GM23338 (cell line): ENCODE measurements at regions not wholly inside any gene's neighbourhood (a gene's known extent, or its start where the extent isn't known, plus 50 kb on each side); places are given as distances from the start of the nearest gene placed in this dataset.

Experiments
- ATAC-seq: fragments of 200-7000 bp; cut with Tn5 transposase; 3 replicates; pipeline ENCODE4 v1.9.1; 2020
- DNase-seq: peaks from one replicate; pipeline ENCODE4 v3.0.0-alpha.2; 2015; ENCODE audit warnings: low spot score
- H2AFZ ChIP-seq: fragments of 200-600 bp; sonication (generic); 2 replicates; pipeline ENCODE4 v1.8.0; 2016; ENCODE audit warnings: antibody characterized with exemption, mild to moderate bottlenecking, moderate library complexity
- H3F3A ChIP-seq: fragments of 200-600 bp; sonication (generic); replicated peaks from 2 replicates; pipeline ENCODE4 v1.8.0; 2017; ENCODE audit warnings: antibody characterized with exemption, mixed run types, low read depth
- H3K27ac ChIP-seq: fragments of 200-600 bp; sonication (generic); 2 replicates; pipeline ENCODE4 v1.6.1; 2016; ENCODE audit warnings: low read depth
- H3K27me3 ChIP-seq: fragments of 200-600 bp; sonication (generic); 2 replicates; pipeline ENCODE4 v1.8.0; 2016; ENCODE audit warnings: mild to moderate bottlenecking, mixed run types, moderate library complexity; ENCODE audit not compliant: insufficient read depth
- H3K36me3 ChIP-seq: fragments of 200-600 bp; sonication (generic); 2 replicates; pipeline ENCODE4 v1.8.0; 2016; ENCODE audit warnings: mild to moderate bottlenecking; ENCODE audit not compliant: insufficient read depth
- H3K4me1 ChIP-seq: fragments of 200-600 bp; sonication (generic); 2 replicates; pipeline ENCODE4 v1.8.0; 2016; ENCODE audit warnings: mild to moderate bottlenecking, moderate library complexity; ENCODE audit not compliant: insufficient read depth
- H3K4me2 ChIP-seq: fragments of 200-600 bp; sonication (generic); 2 replicates; pipeline ENCODE4 v1.7.1; 2017; ENCODE audit warnings: mixed run types
- H3K4me3 ChIP-seq: fragments of 200-600 bp; sonication (generic); 2 replicates; pipeline ENCODE4 v1.6.1; 2016; ENCODE audit warnings: mixed run types
- H3K79me2 ChIP-seq: fragments of 200-600 bp; sonication (generic); replicated peaks from 2 replicates; pipeline ENCODE4 v1.8.0; 2017; ENCODE audit warnings: mild to moderate bottlenecking; ENCODE audit not compliant: insufficient read depth
- H3K9me2 ChIP-seq: fragments of 200-600 bp; sonication (generic); 2 replicates; pipeline ENCODE4 v1.8.0; 2017; ENCODE audit not compliant: insufficient read depth
- H4K20me1 ChIP-seq: fragments of 200-600 bp; sonication (generic); replicated peaks from 2 replicates; pipeline ENCODE4 v1.8.0; 2017; ENCODE audit warnings: mild to moderate bottlenecking; ENCODE audit not compliant: insufficient read depth
- H3K27ac Mint-ChIP-seq: 2 replicates; pipeline ENCODE4 v1.8.0; 2020; ENCODE audit warnings: inconsistent platforms, mild to moderate bottlenecking, moderate library complexity, mixed read lengths
- H3K27me3 Mint-ChIP-seq: 3 replicates; pipeline ENCODE4 v1.8.0; 2022; ENCODE audit warnings: low read depth, mild to moderate bottlenecking, moderate library complexity, mixed read lengths, inconsistent platforms; ENCODE audit not compliant: insufficient read depth, poor library complexity
- H3K36me3 Mint-ChIP-seq: 3 replicates; pipeline ENCODE4 v1.8.0; 2021; ENCODE audit warnings: low read depth, mild to moderate bottlenecking, inconsistent platforms, moderate library complexity, mixed read lengths
- H3K4me1 Mint-ChIP-seq: 3 replicates; pipeline ENCODE4 v1.8.0; 2020; ENCODE audit warnings: mild to moderate bottlenecking, inconsistent platforms, mixed read lengths
- H3K4me3 Mint-ChIP-seq: 3 replicates; pipeline ENCODE4 v1.8.0; 2021; ENCODE audit warnings: moderate library complexity, mild to moderate bottlenecking, inconsistent platforms, mixed read lengths
- H3K9me3 Mint-ChIP-seq: 3 replicates; pipeline ENCODE4 v1.8.0; 2020; ENCODE audit warnings: moderate library complexity, mild to moderate bottlenecking, inconsistent platforms, mixed read lengths
- EZH2 ChIP-seq: fragments of 200-600 bp; sonication (generic); IDR thresholded peaks from one replicate; pipeline ENCODE4 v1.8.0; 2017; ENCODE audit warnings: antibody characterized with exemption, mild to moderate bottlenecking, low read depth; ENCODE audit not compliant: unreplicated experiment
- NANOG ChIP-seq: IDR thresholded peaks from 2 replicates; pipeline ENCODE4 v1.6.1; 2016; ENCODE audit warnings: antibody characterized with exemption, borderline replicate concordance
- POLR2AphosphoS5 ChIP-seq: IDR thresholded peaks from 2 replicates; pipeline ENCODE4 v1.6.1; 2016; ENCODE audit warnings: antibody characterized with exemption, low read depth
- ZNF114 ChIP-seq: fragments of 250-450 bp; sonication (Bioruptor Pico); IDR thresholded peaks from 2 replicates; pipeline ENCODE4 v1.5.0; 2020; ENCODE audit warnings: mild to moderate bottlenecking, moderate library complexity
- TF ChIP-seq, protein P1 (sequence below), 2 experiments: fragments of 200-600 bp in 1 of 2; sonication (generic) in 1 of 2; conservative IDR thresholded peaks; 2 replicates each; pipeline versions ENCODE4 v1.5.1 to v1.6.1; 2016 to 2017; ENCODE audit warnings: antibody characterized with exemption in 2 of 2, low read depth in 2 of 2, mild to moderate bottlenecking in 2 of 2, moderate library complexity in 1 of 2
- TF ChIP-seq, protein P2 (sequence below): IDR thresholded peaks from one replicate; pipeline ENCODE4 v1.6.1; 2018; ENCODE audit warnings: antibody characterized with exemption; ENCODE audit not compliant: unreplicated experiment
- TF ChIP-seq, protein P3 (sequence below): IDR thresholded peaks from 2 replicates; pipeline ENCODE4 v1.6.1; 2016; ENCODE audit warnings: antibody characterized with exemption
- TF ChIP-seq, protein P4 (sequence below): fragments of 250-450 bp; sonication (Bioruptor Pico); IDR thresholded peaks from 2 replicates; pipeline ENCODE4 v1.5.0; 2020; ENCODE audit warnings: mild to moderate bottlenecking, moderate library complexity

DNA sequence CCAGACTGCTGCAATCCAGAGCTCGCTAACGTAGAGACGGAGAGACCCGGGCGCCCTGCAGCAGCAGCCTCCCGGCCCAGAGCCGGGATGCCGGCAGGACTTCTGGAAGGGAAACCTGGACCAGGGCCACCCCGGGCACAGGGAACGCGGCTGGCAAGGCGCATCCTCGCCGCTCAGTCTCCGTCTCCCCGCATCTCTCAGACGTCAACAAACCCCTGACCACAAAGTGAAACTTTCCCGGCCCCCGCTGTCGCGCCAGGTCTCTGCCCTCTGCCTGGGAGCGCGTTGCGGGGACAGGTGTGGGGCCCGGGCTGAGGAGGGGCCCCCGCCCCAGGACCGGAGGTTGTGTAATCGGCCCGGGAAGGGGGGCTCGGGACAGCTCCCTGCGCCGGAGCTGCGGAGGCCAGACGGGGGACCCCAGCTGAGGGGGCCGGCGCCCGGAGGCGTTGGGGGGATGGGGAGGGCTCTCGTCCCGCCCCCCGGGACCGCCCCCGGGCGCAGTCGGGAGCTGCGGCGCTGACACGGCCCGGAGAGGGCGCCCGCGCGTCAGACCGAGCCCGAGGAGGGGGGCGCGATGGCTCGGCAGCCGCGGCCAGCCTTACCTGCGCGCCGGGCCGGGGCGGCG is 116.6 kb upstream of the HIVEP3 start:
- TF ChIP-seq POLR2AphosphoS5 = no peak
- TF ChIP-seq EZH2 = no peak
- TF ChIP-seq, protein P1, sequence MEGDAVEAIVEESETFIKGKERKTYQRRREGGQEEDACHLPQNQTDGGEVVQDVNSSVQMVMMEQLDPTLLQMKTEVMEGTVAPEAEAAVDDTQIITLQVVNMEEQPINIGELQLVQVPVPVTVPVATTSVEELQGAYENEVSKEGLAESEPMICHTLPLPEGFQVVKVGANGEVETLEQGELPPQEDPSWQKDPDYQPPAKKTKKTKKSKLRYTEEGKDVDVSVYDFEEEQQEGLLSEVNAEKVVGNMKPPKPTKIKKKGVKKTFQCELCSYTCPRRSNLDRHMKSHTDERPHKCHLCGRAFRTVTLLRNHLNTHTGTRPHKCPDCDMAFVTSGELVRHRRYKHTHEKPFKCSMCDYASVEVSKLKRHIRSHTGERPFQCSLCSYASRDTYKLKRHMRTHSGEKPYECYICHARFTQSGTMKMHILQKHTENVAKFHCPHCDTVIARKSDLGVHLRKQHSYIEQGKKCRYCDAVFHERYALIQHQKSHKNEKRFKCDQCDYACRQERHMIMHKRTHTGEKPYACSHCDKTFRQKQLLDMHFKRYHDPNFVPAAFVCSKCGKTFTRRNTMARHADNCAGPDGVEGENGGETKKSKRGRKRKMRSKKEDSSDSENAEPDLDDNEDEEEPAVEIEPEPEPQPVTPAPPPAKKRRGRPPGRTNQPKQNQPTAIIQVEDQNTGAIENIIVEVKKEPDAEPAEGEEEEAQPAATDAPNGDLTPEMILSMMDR (conservative IDR thresholded peaks at IDR 0.05; ENCODE audit: low read depth in 2 of 2) = peak in 1 of 2 experiments; percentile 58; a peak in 2 of 4 replicates
- Mint-ChIP-seq H3K4me1 (peaks cover 9% of the 10 kb centered on the region), H3K9me3 (no peaks in the 10 kb centered on the region), H3K4me3 (peak overlapping the region; percentile 81), H3K27ac (no peak overlapping the region), H3K36me3 (no peaks in the 10 kb centered on the region; the same call in 2 of the 3 replicates), H3K27me3 (peaks cover 19% of the 10 kb centered on the region)
- H3K4me3 ChIP-seq = peak overlapping the region; percentile 90
- no peaks in the 10 kb centered on the region for H3K36me3 ChIP-seq
- H3K79me2 ChIP-seq = no peaks in the 10 kb centered on the region
- no peaks in the 10 kb centered on the region for H3F3A ChIP-seq
- peak overlapping the region; percentile 88 for H3K4me2 ChIP-seq
- ATAC-seq = peak; percentile 69
- peak overlapping the region; percentile 98 for H2AFZ ChIP-seq
- H3K27me3 ChIP-seq = peaks cover 26% of the 10 kb centered on the region
- no peaks in the 10 kb centered on the region for H3K9me2 ChIP-seq
- H3K27ac ChIP-seq = no peak overlapping the region
- no peaks in the 10 kb centered on the region for H4K20me1 ChIP-seq
- peaks cover 5% of the 10 kb centered on the region; the same call in 1 of the 2 replicates for H3K4me1 ChIP-seq
- peak; percentile 83 for DNase-seq

DNA sequence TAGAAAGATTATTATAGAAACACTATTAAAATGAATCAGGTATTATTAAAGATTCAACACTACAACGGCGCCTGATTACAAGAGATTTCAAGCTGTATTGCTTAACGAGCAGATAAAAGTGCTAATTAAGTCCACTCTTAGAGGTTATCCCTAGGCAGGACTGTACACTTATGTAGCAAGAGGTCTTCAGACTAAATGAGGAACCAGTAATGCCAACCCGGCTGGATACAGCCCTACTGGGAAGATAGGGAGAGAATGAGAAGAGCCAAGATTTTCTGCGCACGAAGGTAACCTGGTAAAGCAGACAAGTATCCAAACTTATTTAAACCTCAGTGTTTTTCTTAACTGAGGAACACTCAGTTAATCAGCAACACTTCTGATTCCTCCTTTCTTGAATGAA is 115.7 kb upstream of the HIVEP3 start:
- H3K9me3 Mint-ChIP-seq = no peaks in the 10 kb centered on the region
- peak overlapping the region; percentile 81 for H3K4me3 Mint-ChIP-seq
- Histone ChIP-seq H3F3A (no peaks in the 10 kb centered on the region), H4K20me1 (no peaks in the 10 kb centered on the region), H3K4me3 (peak overlapping the region; percentile 90), H3K4me1 (peaks cover 5% of the 10 kb centered on the region; the same call in 1 of the 2 replicates), H3K79me2 (no peaks in the 10 kb centered on the region), H2AFZ (peak overlapping the region; percentile 98), H3K9me2 (no peaks in the 10 kb centered on the region), H3K4me2 (peak overlapping the region; percentile 88), H3K27ac (no peak overlapping the region), H3K27me3 (peaks cover 26% of the 10 kb centered on the region), H3K36me3 (no peaks in the 10 kb centered on the region)
- ATAC-seq = no peak
- DNase-seq = no peak
- H3K4me1 Mint-ChIP-seq = peaks cover 9% of the 10 kb centered on the region
- peaks cover 19% of the 10 kb centered on the region for H3K27me3 Mint-ChIP-seq
- no peak overlapping the region for H3K27ac Mint-ChIP-seq
- H3K36me3 Mint-ChIP-seq = no peaks in the 10 kb centered on the region; the same call in 2 of the 3 replicates
- TF ChIP-seq, protein P2, sequence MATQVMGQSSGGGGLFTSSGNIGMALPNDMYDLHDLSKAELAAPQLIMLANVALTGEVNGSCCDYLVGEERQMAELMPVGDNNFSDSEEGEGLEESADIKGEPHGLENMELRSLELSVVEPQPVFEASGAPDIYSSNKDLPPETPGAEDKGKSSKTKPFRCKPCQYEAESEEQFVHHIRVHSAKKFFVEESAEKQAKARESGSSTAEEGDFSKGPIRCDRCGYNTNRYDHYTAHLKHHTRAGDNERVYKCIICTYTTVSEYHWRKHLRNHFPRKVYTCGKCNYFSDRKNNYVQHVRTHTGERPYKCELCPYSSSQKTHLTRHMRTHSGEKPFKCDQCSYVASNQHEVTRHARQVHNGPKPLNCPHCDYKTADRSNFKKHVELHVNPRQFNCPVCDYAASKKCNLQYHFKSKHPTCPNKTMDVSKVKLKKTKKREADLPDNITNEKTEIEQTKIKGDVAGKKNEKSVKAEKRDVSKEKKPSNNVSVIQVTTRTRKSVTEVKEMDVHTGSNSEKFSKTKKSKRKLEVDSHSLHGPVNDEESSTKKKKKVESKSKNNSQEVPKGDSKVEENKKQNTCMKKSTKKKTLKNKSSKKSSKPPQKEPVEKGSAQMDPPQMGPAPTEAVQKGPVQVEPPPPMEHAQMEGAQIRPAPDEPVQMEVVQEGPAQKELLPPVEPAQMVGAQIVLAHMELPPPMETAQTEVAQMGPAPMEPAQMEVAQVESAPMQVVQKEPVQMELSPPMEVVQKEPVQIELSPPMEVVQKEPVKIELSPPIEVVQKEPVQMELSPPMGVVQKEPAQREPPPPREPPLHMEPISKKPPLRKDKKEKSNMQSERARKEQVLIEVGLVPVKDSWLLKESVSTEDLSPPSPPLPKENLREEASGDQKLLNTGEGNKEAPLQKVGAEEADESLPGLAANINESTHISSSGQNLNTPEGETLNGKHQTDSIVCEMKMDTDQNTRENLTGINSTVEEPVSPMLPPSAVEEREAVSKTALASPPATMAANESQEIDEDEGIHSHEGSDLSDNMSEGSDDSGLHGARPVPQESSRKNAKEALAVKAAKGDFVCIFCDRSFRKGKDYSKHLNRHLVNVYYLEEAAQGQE = no peak
- TF ChIP-seq NANOG (no peak), ZNF114 (CRISPR knock-in tag) (no peak), EZH2 (no peak)
- TF ChIP-seq, protein P3, sequence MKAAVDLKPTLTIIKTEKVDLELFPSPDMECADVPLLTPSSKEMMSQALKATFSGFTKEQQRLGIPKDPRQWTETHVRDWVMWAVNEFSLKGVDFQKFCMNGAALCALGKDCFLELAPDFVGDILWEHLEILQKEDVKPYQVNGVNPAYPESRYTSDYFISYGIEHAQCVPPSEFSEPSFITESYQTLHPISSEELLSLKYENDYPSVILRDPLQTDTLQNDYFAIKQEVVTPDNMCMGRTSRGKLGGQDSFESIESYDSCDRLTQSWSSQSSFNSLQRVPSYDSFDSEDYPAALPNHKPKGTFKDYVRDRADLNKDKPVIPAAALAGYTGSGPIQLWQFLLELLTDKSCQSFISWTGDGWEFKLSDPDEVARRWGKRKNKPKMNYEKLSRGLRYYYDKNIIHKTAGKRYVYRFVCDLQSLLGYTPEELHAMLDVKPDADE = no peak
- TF ChIP-seq, protein P4, sequence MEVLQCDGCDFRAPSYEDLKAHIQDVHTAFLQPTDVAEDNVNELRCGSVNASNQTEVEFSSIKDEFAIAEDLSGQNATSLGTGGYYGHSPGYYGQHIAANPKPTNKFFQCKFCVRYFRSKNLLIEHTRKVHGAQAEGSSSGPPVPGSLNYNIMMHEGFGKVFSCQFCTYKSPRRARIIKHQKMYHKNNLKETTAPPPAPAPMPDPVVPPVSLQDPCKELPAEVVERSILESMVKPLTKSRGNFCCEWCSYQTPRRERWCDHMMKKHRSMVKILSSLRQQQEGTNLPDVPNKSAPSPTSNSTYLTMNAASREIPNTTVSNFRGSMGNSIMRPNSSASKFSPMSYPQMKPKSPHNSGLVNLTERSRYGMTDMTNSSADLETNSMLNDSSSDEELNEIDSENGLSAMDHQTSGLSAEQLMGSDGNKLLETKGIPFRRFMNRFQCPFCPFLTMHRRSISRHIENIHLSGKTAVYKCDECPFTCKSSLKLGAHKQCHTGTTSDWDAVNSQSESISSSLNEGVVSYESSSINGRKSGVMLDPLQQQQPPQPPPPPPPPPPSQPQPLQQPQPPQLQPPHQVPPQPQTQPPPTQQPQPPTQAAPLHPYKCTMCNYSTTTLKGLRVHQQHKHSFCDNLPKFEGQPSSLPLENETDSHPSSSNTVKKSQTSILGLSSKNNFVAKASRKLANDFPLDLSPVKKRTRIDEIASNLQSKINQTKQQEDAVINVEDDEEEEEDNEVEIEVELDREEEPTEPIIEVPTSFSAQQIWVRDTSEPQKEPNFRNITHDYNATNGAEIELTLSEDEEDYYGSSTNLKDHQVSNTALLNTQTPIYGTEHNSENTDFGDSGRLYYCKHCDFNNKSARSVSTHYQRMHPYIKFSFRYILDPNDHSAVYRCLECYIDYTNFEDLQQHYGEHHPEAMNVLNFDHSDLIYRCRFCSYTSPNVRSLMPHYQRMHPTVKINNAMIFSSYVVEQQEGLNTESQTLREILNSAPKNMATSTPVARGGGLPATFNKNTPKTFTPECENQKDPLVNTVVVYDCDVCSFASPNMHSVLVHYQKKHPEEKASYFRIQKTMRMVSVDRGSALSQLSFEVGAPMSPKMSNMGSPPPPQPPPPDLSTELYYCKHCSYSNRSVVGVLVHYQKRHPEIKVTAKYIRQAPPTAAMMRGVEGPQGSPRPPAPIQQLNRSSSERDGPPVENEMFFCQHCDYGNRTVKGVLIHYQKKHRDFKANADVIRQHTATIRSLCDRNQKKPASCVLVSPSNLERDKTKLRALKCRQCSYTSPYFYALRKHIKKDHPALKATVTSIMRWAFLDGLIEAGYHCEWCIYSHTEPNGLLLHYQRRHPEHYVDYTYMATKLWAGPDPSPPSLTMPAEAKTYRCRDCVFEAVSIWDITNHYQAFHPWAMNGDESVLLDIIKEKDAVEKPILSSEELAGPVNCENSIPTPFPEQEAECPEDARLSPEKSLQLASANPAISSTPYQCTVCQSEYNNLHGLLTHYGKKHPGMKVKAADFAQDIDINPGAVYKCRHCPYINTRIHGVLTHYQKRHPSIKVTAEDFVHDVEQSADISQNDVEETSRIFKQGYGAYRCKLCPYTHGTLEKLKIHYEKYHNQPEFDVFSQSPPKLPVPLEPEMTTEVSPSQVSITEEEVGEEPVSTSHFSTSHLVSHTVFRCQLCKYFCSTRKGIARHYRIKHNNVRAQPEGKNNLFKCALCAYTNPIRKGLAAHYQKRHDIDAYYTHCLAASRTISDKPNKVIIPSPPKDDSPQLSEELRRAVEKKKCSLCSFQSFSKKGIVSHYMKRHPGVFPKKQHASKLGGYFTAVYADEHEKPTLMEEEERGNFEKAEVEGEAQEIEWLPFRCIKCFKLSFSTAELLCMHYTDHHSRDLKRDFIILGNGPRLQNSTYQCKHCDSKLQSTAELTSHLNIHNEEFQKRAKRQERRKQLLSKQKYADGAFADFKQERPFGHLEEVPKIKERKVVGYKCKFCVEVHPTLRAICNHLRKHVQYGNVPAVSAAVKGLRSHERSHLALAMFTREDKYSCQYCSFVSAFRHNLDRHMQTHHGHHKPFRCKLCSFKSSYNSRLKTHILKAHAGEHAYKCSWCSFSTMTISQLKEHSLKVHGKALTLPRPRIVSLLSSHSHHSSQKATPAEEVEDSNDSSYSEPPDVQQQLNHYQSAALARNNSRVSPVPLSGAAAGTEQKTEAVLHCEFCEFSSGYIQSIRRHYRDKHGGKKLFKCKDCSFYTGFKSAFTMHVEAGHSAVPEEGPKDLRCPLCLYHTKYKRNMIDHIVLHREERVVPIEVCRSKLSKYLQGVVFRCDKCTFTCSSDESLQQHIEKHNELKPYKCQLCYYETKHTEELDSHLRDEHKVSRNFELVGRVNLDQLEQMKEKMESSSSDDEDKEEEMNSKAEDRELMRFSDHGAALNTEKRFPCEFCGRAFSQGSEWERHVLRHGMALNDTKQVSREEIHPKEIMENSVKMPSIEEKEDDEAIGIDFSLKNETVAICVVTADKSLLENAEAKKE (CRISPR knock-in tag) = no peak
